ENCODE measurements at regions not wholly inside any gene's neighbourhood (a gene's known extent, or its start where the extent isn't known, plus 50 kb on each side); places are given as distances from the start of the nearest gene placed in this dataset.

DNA sequence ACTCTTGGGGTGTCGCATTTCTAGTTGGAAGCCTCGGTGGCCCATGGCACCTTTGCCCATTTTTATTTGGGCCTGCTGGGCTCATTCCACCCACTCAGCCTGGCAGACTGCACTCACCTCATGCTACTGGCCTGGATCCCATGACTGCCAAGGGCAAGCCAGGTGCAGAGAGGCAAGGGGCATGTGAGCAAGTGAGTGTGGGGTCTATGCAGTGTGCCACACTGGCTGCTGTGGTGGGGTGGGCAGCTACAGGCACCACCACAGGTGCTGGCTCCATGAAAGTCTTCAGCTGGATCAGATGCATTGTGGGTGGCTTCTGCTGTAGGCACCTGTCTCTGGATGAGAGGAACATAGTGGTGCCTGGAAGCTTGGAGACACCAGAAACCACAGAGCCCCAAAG, 220.8 kb downstream of the POLR1F start:
- Histone ChIP-seq H3K9me3 (ENCODE audit: insufficient read depth in 2 of 2, low read depth in 1 of 2, low read length in 1 of 2) (peaks cover 7 to 10% of the 10 kb centered on the region in 2 experiments; a peak in 2 of 4 replicates), H3K4me1 (replicated peaks in 1 of 4; ENCODE audit: control insufficient read depth in 3 of 4, insufficient read depth in 4 of 4, low read length in 3 of 4) (no peaks in the 10 kb centered on the region), H2BK15ac (ENCODE audit: low read length) (no peak overlapping the region), H4K5ac (ENCODE audit: insufficient read length, low read depth, low read length) (no peak overlapping the region), H3K14ac (ENCODE audit: insufficient read length) (no peak overlapping the region), H2AFZ (ENCODE audit: low read length) (no peak overlapping the region), H3K79me2 (ENCODE audit: control insufficient read depth in 1 of 2, insufficient read depth in 2 of 2, low read length in 2 of 2) (no peaks in the 10 kb centered on the region), H2BK20ac (ENCODE audit: low read length) (no peak overlapping the region), H4K91ac (replicated peaks; ENCODE audit: insufficient read length, low read length) (no peak overlapping the region), H3K4me3 (ENCODE audit: extremely low read depth in 1 of 4, insufficient read depth in 2 of 4, low read depth in 3 of 4, low read length in 4 of 4) (no peak overlapping the region), H2BK12ac (ENCODE audit: low read depth, low read length) (no peak overlapping the region), H3K9ac (replicated peaks in 1 of 4; ENCODE audit: extremely low read depth in 1 of 4, low read depth in 3 of 4, low read length in 3 of 4) (no peak overlapping the region), H3K79me1 (ENCODE audit: low read depth, low read length) (no peaks in the 10 kb centered on the region), H4K20me1 (replicated peaks in 1 of 2; ENCODE audit: control insufficient read depth in 1 of 2, insufficient read depth in 2 of 2, low read length in 2 of 2) (no peaks in the 10 kb centered on the region), H3K23me2 (ENCODE audit: low read depth, low read length) (no peaks in the 10 kb centered on the region), H3K27ac (ENCODE audit: low read depth, low read length) (no peak overlapping the region), H2BK5ac (ENCODE audit: low read depth, low read length) (no peak overlapping the region), H3K4me2 (ENCODE audit: insufficient read depth in 1 of 2, low read depth in 2 of 2, low read length in 2 of 2) (no peak overlapping the region), H3K56ac (replicated peaks; ENCODE audit: insufficient read length, low read depth, low read length) (no peak overlapping the region), H3K36me3 (ENCODE audit: control insufficient read depth in 2 of 4, insufficient read depth in 4 of 4, low read length in 3 of 4) (no peaks in the 10 kb centered on the region), H3K23ac (ENCODE audit: insufficient read length) (no peak overlapping the region), H2AK5ac (ENCODE audit: low read depth, low read length) (no peak overlapping the region), H4K8ac (ENCODE audit: extremely low read depth, insufficient read depth, low read length) (no peak overlapping the region; the same call in 1 of the 2 replicates), H3K4ac (replicated peaks; ENCODE audit: insufficient read length, low read depth, low read length) (no peak overlapping the region), H3K27me3 (replicated peaks in 1 of 4; ENCODE audit: control insufficient read depth in 3 of 4, extremely low read depth in 1 of 4, insufficient read depth in 3 of 4, low read length in 3 of 4) (no peaks in the 10 kb centered on the region), H2BK120ac (replicated peaks; ENCODE audit: low read depth, low read length) (no peak overlapping the region), H3K18ac (ENCODE audit: extremely low read depth, low read length) (no peak overlapping the region)
- DNase-seq (ENCODE audit: low read depth in 1 of 2, low spot score in 2 of 2) (no peak), FAIRE-seq (no peak)
- TF ChIP-seq SUZ12 (IDR thresholded peaks at IDR 0.05; ENCODE audit: low read length) (no peak), JUND (IDR thresholded peaks at IDR 0.05; ENCODE audit: low read length) (no peak), EGR1 (IDR thresholded peaks at IDR 0.05; ENCODE audit: borderline replicate concordance, low read depth, low read length) (no peak), SAP30 (IDR thresholded peaks at IDR 0.05; ENCODE audit: insufficient read depth, insufficient replicate concordance, low read length) (no peak)
- ChIA-PET POLR2A (ENCODE audit: partially characterized antibody) (no interaction called here), CTCF (ENCODE audit: partially characterized antibody) (interaction anchor here (1.2 to 2.7 kb wide), 3 partner anchors 9 to 18 kb away, joined by 3 to 11 read pairs (median 5); no protein-coding TSS in a partner anchor)
- WGBS, 2 experiments (ENCODE audit: extremely low coverage in 1 of 2, insufficient coverage in 1 of 2, insufficient read length in 1 of 2, insufficient replicate concordance in 2 of 2, low coverage in 1 of 2, low lambda C conversion rate in 2 of 2, missing lambda C conversion rate in 1 of 2): 96% methylated on average over 2 of the region's 2 CpGs; no CpG with 5 or more reads in 1 of the 2 experiments

All from H1 (cell line).